OCI-LY3 (cell line): ENCODE measurements at regions not wholly inside any gene's neighbourhood (a gene's known extent, or its start where the extent isn't known, plus 50 kb on each side); places are given as distances from the start of the nearest gene placed in this dataset.

Source experiments
- H2AFZ ChIP-seq: fragments of 200-600, 300-600 bp; shearing (Covaris generic); 2 replicates; pipeline ENCODE4 v1.6.0; 2014; ENCODE audit warnings: antibody characterized with exemption, low read depth, low read length
- H3K27ac ChIP-seq: fragments of 200-600, 300-600 bp; sonication (generic); 2 replicates; pipeline ENCODE4 v1.5.1; 2014; ENCODE audit warnings: mild to moderate bottlenecking, low read length, moderate library complexity, mixed read lengths
- H3K27me3 ChIP-seq: fragments of 200-600, 300-600 bp; sonication (generic); 2 replicates; pipeline ENCODE4 v1.6.1; 2014; ENCODE audit warnings: low read depth, low read length, mixed read lengths
- H3K36me3 ChIP-seq: fragments of 200-600, 300-600 bp; sonication (generic); replicated peaks from 2 replicates; pipeline ENCODE3; 2014; ENCODE audit warnings: low read depth, low read length, mixed read lengths
- H3K4me1 ChIP-seq: fragments of 300-600, 200-600 bp; sonication (generic); 2 replicates; pipeline ENCODE4 v1.6.1; 2014; ENCODE audit warnings: low read length, mixed read lengths
- H3K4me2 ChIP-seq: fragments of 200-600, 300-600 bp; sonication (generic); 2 replicates; pipeline ENCODE4 v1.6.1; 2014; ENCODE audit warnings: low read length, mixed read lengths
- H3K4me3 ChIP-seq: fragments of 300-600, 200-600 bp; sonication (generic); 2 replicates; pipeline ENCODE4 v1.5.1; 2014; ENCODE audit warnings: antibody characterized with exemption, mild to moderate bottlenecking, low read length, moderate library complexity
- H3K79me2 ChIP-seq: fragments of 300-600, 200-600 bp; shearing (Covaris generic); 2 replicates; pipeline ENCODE4 v1.6.1; 2014; ENCODE audit warnings: mild to moderate bottlenecking, low read length, mixed read lengths
- H3K9ac ChIP-seq: fragments of 300-600, 200-600 bp; shearing (Covaris generic); 2 replicates; pipeline ENCODE4 v1.6.0; 2014; ENCODE audit warnings: mild to moderate bottlenecking, low read length, moderate library complexity
- H3K9me3 ChIP-seq: fragments of 200-600, 300-600 bp; shearing (Covaris generic); 2 replicates; pipeline ENCODE4 v1.6.1; 2014; ENCODE audit warnings: low read length, mixed read lengths; ENCODE audit not compliant: insufficient read depth
- H4K20me1 ChIP-seq: fragments of 200-600, 300-600 bp; sonication (generic); 2 replicates; pipeline ENCODE4 v1.6.1; 2016; ENCODE audit warnings: low read length, mixed read lengths; ENCODE audit not compliant: insufficient read depth
- EZH2phosphoT487 ChIP-seq: fragments of 200-600 bp; shearing (Covaris generic); IDR thresholded peaks from 2 replicates; pipeline ENCODE4 v1.6.1; 2018; ENCODE audit warnings: antibody characterized with exemption, mixed run types, low read depth
- TF ChIP-seq, protein P1 (sequence below): fragments of 200-600, 300-600 bp; sonication (generic); IDR thresholded peaks from 2 replicates; pipeline ENCODE4 v1.5.1; 2014; ENCODE audit warnings: antibody characterized with exemption, low read length, low read depth

DNA sequence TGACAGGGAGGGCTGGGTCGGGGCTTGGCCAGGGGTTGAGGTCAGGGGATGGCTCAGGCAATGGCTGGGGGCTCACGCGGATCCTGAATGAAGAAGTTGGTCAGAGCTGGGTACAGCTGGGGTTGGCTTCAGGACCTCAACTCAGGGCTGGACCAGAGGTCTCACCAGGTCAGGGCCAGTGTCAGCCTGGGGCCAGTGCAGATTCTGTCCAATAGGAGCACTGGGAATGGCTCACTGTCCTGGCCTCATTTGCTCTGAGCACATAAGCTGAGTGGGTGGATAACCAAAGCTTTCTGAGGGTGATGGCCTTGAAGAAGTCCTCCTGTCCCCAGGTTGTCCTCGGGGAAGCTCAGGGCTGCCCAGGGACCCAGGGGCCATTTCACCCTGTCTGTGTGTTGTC is 54.9 kb upstream of the PCBD1 start:
- Histone ChIP-seq H3K9ac (no peak overlapping the region), H3K4me1 (no peaks in the 10 kb centered on the region), H2AFZ (no peak overlapping the region), H4K20me1 (no peaks in the 10 kb centered on the region), H3K9me3 (no peaks in the 10 kb centered on the region), H3K4me3 (no peak overlapping the region), H3K4me2 (no peak overlapping the region), H3K79me2 (no peaks in the 10 kb centered on the region), H3K27me3 (no peaks in the 10 kb centered on the region), H3K27ac (no peak overlapping the region), H3K36me3 (no peaks in the 10 kb centered on the region)
- TF ChIP-seq EZH2phosphoT487 = no peak
- TF ChIP-seq, protein P1, sequence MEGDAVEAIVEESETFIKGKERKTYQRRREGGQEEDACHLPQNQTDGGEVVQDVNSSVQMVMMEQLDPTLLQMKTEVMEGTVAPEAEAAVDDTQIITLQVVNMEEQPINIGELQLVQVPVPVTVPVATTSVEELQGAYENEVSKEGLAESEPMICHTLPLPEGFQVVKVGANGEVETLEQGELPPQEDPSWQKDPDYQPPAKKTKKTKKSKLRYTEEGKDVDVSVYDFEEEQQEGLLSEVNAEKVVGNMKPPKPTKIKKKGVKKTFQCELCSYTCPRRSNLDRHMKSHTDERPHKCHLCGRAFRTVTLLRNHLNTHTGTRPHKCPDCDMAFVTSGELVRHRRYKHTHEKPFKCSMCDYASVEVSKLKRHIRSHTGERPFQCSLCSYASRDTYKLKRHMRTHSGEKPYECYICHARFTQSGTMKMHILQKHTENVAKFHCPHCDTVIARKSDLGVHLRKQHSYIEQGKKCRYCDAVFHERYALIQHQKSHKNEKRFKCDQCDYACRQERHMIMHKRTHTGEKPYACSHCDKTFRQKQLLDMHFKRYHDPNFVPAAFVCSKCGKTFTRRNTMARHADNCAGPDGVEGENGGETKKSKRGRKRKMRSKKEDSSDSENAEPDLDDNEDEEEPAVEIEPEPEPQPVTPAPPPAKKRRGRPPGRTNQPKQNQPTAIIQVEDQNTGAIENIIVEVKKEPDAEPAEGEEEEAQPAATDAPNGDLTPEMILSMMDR = no peak

DNA sequence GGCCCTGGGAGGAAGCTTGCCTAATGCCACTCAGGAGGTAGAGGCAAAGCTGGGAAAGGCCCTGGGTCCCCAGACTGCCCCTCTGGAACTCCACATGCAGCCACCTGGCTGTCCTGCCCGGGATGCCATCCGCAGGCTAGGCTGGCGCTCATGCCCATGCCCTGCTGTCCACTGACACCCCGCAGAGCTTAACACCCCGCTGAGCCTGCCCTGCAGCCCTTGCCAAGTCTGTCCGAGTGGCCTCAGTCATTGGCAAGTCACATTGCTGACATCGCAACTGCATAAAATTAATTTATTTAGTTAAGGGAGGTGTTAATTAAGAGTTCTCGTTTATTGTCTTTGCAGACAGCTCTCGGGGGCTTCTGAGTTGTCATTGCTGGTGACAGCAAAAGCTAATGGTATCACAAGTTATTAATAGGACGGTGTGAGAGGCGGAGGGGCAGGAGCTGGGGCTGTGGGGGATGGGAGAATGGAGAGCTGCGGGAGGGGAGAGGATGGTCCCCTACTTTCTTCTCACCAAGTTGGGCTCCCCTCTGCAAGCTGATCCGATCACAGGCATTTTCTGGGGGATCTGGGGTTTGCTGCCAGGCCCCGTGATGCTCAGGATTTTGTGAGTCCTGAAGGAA is 55.6 kb upstream of the PCBD1 start:
- Histone ChIP-seq H3K9me3 (no peaks in the 10 kb centered on the region), H3K9ac (no peak overlapping the region), H3K27me3 (no peaks in the 10 kb centered on the region), H3K4me2 (no peak overlapping the region), H3K36me3 (no peaks in the 10 kb centered on the region), H2AFZ (no peak overlapping the region), H3K4me3 (no peak overlapping the region), H3K27ac (no peak overlapping the region), H3K79me2 (no peaks in the 10 kb centered on the region), H3K4me1 (no peaks in the 10 kb centered on the region), H4K20me1 (no peaks in the 10 kb centered on the region)
- TF ChIP-seq EZH2phosphoT487 = no peak
- TF ChIP-seq, protein P1 = no peak

DNA sequence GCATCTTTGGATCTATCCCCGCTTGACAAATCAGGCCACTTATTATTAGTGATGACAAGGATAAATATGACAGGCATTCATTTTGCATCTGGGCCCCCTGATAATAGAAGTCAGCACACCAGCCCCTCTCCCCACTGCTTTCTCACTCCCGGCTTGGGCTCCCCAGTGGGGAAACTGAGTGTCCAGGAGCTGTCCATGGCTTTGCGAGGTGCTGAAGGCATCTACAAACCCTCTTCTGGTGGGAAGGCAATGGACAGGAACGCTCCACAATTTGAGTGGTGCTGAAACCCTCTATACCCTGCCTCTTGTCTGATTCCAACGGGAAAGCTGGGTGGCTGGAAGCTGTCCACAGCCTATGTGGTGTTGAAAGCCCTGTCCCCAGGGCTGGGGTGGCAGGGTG is 61.7 kb upstream of the PCBD1 start:
- H3K9me3 ChIP-seq = no peaks in the 10 kb centered on the region
- TF ChIP-seq, protein P1 = no peak
- TF ChIP-seq EZH2phosphoT487 = no peak
- no peak overlapping the region for H2AFZ ChIP-seq
- H3K27me3 ChIP-seq = no peaks in the 10 kb centered on the region
- no peak overlapping the region for H3K4me3 ChIP-seq
- H4K20me1 ChIP-seq = no peaks in the 10 kb centered on the region
- no peaks in the 10 kb centered on the region for H3K36me3 ChIP-seq
- no peaks in the 10 kb centered on the region for H3K79me2 ChIP-seq
- H3K9ac ChIP-seq = no peak overlapping the region
- H3K27ac ChIP-seq = no peak overlapping the region
- no peaks in the 10 kb centered on the region for H3K4me1 ChIP-seq
- H3K4me2 ChIP-seq = no peak overlapping the region

DNA sequence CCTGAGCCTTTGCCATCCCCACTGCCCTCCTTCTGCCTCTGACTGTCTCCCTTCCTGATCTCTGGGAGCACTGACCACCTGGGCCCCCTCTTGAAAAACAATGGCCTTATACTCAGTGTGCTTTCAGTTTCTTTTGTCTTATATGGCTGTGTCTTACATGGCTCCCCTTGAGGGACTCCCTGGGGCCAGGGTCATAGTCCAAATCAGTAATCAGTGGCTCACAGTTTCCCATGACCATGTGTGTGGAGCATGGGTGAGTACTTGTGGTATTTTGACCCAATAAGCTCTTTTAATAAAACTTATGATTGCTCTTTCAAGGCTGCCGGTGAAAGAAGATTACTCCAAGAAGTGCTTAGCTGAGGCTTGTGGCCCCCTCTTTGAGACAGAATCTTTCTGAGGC is 62.4 kb upstream of the PCBD1 start:
- TF ChIP-seq EZH2phosphoT487 = no peak
- TF ChIP-seq, protein P1 = no peak
- Histone ChIP-seq H3K9ac (no peak overlapping the region), H3K27ac (no peak overlapping the region), H3K27me3 (no peaks in the 10 kb centered on the region), H2AFZ (no peak overlapping the region), H3K36me3 (no peaks in the 10 kb centered on the region), H3K79me2 (no peaks in the 10 kb centered on the region), H3K9me3 (no peaks in the 10 kb centered on the region), H3K4me2 (no peak overlapping the region), H4K20me1 (no peaks in the 10 kb centered on the region), H3K4me3 (no peak overlapping the region), H3K4me1 (no peaks in the 10 kb centered on the region)
